ENCODE measurements at regions not wholly inside any gene's neighbourhood (a gene's known extent, or its start where the extent isn't known, plus 50 kb on each side); places are given as distances from the start of the nearest gene placed in this dataset.

DNA sequence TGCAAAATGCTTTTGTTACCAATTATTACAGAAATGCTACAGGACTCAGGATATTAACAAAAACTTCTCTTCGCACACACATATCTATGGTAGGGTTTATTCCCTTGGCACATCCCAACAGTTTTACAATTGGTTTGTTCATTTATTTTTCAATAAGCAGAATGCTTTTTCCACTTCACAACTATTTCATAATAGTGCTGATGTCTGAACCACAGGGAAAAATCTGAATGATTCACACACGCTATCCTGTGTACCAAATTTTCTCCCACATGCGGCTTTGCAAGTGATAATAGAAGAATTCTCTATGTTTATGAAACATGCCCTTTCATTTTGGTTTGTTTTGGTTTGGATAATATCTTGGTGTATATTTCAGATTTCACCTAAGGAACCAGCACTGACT, 725.7 kb upstream of the TENM3 start:
- no peak for DNase-seq

DNA sequence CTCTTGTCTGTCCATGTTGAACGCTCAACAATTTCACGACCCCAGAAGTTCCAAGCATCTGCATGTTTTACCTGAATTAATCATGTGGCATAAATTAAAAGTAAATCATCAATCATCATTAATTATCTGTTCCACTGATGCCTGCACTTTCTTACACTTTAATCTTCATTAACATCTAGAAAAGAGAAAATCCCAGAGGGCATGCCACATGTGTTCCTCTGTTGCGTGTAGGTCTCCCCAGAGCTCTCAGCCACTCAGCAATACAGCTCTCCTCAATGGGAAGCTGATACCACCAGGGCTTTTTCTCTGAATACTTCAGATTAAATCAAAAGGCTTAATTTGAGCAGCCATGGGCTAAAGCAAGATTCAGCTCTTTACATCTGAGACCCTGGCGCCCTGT, 722.4 kb upstream of the TENM3 start:
- no peak for DNase-seq

DNA sequence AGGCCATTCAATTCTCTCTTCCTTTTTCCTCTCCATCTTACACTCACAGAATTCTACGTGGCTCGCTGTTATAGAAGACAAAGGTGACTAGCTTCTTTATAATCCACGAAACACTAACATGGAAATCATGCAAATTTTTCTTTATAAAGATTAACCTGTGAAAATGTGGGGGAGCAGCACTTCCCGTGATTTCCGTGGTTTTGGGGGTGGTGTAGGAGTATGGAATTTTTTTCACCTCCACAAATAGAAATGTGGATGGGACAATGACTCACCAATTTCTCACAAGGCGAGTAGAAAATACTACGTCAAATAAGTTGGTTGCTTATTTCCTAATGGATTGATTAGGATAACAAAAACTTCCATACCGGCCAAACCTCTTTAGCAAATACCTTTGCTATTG, 719.2 kb upstream of the TENM3 start:
- DNase-seq: no peak

GRCh38 chr4:181524499-181524898, 718.7 kb upstream of the TENM3 start:
- no peak for DNase-seq

- DNase-seq: no peak
Observed at GRCh38 chr4:181525634-181526033, 717.6 kb upstream of the TENM3 start.

DNA sequence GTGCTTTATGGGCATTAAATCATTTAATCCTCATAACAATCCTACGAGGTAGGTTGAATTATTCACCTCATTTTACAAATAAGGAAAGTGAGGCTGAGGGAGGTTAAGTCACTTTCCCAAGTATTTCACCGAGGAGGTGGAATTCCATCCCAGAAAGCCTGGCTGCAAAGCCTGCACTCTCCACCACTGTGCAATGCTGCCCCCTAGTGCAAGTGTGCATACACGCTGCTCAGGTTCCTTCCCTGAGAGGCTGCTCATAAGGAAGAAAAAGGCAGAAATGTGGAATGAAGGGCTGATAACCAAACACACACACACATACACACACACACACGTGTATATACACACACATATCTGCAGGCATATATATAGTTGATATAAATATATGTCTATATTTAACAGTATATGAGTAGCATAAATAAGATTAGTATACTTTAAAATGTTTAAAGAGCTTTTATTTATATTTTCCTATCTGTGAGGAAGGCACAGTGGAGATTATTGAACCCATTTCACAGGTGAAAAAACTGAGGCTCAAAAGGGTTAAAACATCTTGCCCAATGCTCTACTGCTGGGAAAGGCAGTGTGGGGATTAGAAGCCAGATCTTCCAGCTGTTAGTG, 714.5 kb upstream of the TENM3 start:
- DNase-seq: no peak

GRCh38 chr4:181529537-181529936, 713.7 kb upstream of the TENM3 start:
- no peak for DNase-seq

GRCh38 chr4:181536196-181536746, 706.9 kb upstream of the TENM3 start:
- no peak for DNase-seq

DNA sequence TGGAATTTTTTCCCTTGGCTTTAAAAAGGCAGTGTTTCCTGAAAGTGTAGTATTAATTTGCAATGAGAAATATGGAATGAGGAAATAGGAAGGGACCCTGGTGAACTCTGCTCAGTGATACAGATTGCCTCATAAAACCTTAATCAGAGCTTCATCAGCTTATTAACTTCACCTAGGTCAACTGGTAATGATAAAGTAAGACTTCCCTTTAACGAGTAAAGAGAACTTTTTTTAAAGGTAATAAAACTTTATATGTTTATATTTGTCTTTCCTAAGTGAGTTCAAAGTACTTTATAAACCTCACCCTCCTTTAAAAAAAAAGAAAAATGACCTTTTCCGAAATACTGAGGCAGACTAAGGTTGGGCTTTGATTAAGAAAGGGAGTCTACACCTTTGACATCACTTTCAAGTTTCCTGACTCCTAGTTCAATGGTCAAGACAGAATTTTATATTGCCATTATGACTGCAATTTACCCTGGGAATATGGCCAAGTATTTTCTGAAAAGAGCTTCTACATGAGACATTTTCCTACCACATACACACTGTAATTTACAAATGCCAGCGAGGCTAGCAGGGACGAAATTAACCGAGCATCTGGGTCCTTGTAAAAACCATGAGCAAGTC, 706.3 kb upstream of the TENM3 start:
- DNase-seq: no peak

DNA sequence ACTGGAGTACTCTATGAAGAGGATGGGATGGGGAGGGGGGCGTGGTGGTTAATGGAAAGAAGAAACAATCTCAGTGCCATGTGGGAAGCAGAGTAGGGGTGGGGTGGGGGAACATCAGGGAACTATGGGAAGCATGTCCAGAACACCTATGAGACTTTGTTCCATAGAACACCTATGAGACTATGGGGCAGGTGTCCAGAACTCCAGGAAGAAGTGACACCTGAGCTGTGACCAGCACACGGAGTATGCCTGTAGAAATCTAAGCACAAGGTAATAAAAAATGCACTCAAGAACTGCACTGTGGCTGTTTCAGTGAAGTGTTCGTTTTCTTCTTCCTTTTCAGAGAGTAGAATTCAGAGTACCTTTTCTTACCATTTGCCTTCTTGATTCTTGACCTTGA, 704.8 kb upstream of the TENM3 start:
- DNase-seq: no peak

DNA sequence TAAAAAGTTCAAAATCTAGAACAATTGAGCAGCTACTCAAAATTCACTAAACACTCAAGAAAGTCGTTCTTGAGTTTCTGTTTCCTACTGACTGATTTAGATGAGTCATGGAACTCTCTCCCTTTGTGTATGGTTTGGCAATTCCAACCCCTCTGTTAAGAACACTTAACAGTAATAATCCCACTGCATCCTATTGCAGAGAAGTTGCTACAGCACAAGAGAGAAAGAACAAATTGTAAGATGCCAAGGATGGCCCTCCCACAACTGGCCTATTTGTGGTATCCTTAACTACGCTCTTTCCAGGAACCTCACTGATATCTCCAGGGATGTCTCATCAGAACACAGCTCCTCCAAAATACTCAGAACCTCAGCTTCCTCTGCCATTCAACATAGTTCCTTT, 701.8 kb upstream of the TENM3 start:
- DNase-seq: no peak

GRCh38 chr4:181548873-181549575, 694.2 kb upstream of the TENM3 start:
- no peak for DNase-seq

DNA sequence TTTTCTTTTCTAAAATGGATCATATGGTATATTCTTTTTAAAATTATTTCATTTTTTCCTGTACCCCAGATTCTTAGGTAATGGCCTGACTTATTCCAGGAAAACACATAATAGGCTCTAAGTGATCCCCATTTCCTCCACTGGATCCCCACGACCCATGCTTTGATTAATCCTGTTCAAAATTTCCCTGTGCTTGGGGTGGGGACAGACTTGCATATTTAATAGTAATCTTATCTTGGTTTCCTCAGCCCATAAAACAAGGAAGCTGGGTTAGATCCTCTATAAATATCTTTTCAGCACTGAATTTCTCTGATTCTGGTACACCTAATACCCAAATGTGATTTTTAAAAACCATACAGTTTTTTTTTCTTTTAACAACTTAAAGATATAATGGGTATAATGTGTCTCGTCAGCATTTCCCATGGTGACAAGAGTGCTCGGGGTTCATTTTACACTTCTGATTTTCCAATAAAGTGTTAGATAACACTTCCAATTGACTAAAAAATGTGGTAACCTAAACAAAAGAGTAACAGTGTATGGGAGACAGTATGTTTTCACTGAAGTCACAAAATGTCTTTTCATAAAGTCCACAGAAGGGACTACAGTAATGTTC, 693.5 kb upstream of the TENM3 start:
- DNase-seq: no peak

DNA sequence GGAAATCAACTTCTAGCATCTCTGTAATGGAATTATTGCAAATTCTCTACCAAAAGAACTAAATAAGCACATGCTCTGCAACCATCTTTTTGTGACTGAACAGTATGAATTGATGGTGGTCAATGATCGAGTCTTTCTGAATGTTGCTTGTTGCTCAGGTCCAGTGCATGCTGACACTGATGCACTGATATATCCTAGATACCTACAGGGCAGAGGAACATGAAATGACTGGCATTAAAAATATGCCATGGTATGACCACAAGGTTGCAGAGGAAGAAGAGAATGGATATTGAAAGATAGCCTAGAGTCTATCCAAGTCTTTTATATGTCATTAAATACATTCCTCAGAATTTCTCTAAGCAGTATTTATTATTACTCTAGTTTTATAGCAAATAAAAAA, 692.8 kb upstream of the TENM3 start:
- no peak for DNase-seq

- no peak for DNase-seq
Observed at GRCh38 chr4:181559637-181560036, 683.6 kb upstream of the TENM3 start.

GRCh38 chr4:181562399-181562798, 680.8 kb upstream of the TENM3 start:
- DNase-seq: no peak

- DNase-seq: no peak
Observed at GRCh38 chr4:181564625-181565024, 678.6 kb upstream of the TENM3 start.

DNA sequence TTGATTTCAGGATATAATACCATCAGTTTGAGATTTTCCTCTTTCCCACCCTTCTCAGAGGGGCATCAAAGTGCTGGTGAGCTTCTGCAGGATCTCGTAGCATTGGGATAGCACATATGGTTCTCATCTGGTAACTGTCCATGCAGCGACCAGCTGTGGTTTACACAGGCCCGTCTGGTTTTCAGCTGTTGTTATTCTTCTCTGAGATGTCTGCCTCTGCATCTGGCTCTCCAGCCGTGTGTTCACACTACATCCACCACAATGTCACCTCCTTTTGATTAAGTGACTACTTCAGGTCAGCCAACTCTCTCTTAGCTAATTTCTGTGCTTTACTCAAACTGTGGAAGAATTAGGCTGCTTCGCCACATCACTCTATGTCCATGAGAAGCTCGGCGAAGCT, 676.7 kb upstream of the TENM3 start:
- DNase-seq: no peak

DNA sequence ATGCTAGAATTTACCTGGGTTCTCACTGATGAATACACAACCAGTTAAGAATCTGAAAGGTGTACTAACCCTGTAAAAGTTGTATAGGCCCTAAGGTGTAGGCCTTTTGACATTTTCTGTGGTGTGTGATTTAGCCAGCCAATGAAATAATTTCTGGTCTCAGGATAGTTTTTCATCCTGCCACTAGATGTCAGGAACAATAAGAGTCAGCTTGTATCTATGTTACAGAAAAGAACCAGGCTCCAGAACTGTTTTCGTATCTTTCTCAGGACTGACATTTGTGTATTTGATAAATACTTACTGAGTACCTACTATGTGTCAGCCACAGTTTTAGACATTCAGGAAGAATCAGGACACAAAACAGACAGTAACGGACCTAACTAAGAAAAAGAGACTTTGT, 673.6 kb upstream of the TENM3 start:
- no peak for DNase-seq

GRCh38 chr4:181578911-181579310, 664.3 kb upstream of the TENM3 start:
- DNase-seq: no peak

- no peak for DNase-seq
Observed at GRCh38 chr4:181579486-181579885, 663.7 kb upstream of the TENM3 start.

GRCh38 chr4:181581983-181582382, 661.2 kb upstream of the TENM3 start:
- no peak for DNase-seq

DNA sequence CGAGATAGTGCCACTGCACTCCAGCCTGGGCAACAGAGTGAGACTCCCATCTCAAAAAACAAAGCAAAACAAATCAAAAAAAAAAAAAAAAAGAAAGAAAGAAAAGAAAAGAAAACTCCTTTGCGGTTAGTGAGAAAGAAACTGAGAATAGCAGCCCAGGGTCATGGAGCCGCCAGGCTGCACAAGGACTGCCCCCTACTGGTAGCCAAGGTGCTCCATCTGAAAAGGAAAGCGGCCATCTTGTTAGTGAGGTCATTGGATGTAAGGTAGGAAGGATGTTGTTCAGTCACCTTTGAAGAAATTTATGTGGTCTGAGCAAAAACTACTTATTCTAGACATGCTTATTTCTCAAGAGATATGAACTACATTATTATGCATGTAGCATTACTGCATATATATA, 660.6 kb upstream of the TENM3 start:
- no peak for DNase-seq

DNA sequence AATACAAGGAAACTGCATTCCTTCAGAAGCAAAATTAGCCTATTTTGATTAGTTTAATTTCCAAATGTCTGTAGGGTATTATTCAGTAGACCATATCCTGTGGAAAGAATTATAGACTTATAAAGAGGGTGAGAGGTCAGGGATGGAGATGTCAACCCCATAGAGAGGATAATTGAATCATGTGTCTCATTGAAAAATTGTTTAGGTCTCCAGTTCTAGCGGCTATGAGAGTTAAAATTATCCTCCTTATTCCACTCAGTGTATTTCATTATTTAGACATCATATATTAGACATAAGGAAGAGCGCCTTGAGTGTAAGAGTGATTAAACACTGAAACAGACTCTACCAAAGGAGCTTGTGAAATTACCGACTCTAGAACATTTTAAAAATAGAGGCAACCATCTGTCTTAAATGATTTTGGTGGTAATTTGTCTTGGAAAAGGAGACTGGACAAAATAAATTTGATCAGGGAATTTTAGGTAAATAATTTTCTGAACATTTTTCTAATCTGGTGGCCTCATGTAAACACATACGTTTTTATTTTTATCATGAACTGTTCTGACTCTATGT, 654.4 kb upstream of the TENM3 start:
- DNase-seq: no peak

All from DMS 273 treated with DMSO at 0.1 percent for 48 hours (cell line).